Transverse colon (tissue), 3 donors: ENCODE measurements at regions not wholly inside any gene's neighbourhood (a gene's known extent, or its start where the extent isn't known, plus 50 kb on each side); places are given as distances from the start of the nearest gene placed in this dataset.

Source experiments
- CTCF ChIP-seq, 5 experiments: fragments of 200-600 bp in 3 of 5; fragments of 450-650 bp in 2 of 5; sonication (generic) in 3 of 5; IDR thresholded peaks; 1 replicate in 2 of 5; 2 replicates in 3 of 5; pipeline ENCODE4 v1.5.1; 2016 to 2017; ENCODE audit warnings: antibody characterized with exemption in 5 of 5, inconsistent platforms in 3 of 5, mild to moderate bottlenecking in 2 of 5, moderate library complexity in 1 of 5
- POLR2A ChIP-seq: fragments of 450-650 bp; IDR thresholded peaks from one replicate; pipeline ENCODE4 v1.6.1; 2016; ENCODE audit warnings: antibody characterized with exemption, mild to moderate bottlenecking, moderate library complexity

GRCh38 chr5:3931976-3932375 is 336.3 kb downstream of the IRX1 start:
- TF ChIP-seq POLR2A (no peak), CTCF (IDR thresholded peaks at IDR 0.05) (no peak)
